WTC11 (cell line): ENCODE measurements at regions not wholly inside any gene's neighbourhood (a gene's known extent, or its start where the extent isn't known, plus 50 kb on each side); places are given as distances from the start of the nearest gene placed in this dataset.

Experiments
- CREB1 ChIP-seq: sonication (generic); formaldehyde crosslinking; IDR thresholded peaks from 2 replicates; pipeline ENCODE4 v1.8.0; 2023; ENCODE audit warnings: mild to moderate bottlenecking, missing genetic modification reagents
- CREM ChIP-seq: sonication (generic); formaldehyde crosslinking; IDR thresholded peaks from 2 replicates; pipeline ENCODE4 v1.8.1; 2022; ENCODE audit warnings: mild to moderate bottlenecking, missing genetic modification reagents, moderate library complexity
- CTCF ChIP-seq: fragments of 200-600 bp; IDR thresholded peaks from 2 replicates; pipeline ENCODE4 v1.8.0; 2022; ENCODE audit warnings: antibody characterized with exemption
- JUN ChIP-seq: sonication (generic); formaldehyde crosslinking; IDR thresholded peaks from 2 replicates; pipeline ENCODE4 v1.8.0; 2023; ENCODE audit warnings: mild to moderate bottlenecking, missing genetic modification reagents
- NFYB ChIP-seq: sonication (generic); formaldehyde crosslinking; conservative IDR thresholded peaks from 2 replicates; pipeline ENCODE4 v1.8.0; 2022; ENCODE audit warnings: low read depth, missing genetic modification reagents
- RORB ChIP-seq: fragments of 250-450 bp; sonication (Bioruptor Pico); IDR thresholded peaks from 2 replicates; pipeline ENCODE4 v1.9.0; 2021; ENCODE audit warnings: mild to moderate bottlenecking
- SP1 ChIP-seq: sonication (generic); formaldehyde crosslinking; conservative IDR thresholded peaks from 2 replicates; pipeline ENCODE4 v1.8.1; 2022; ENCODE audit warnings: missing genetic modification reagents
- TP53 ChIP-seq: sonication (generic); formaldehyde crosslinking; IDR thresholded peaks from 2 replicates; pipeline ENCODE4 v1.8.1; 2023; ENCODE audit warnings: mild to moderate bottlenecking, missing genetic modification reagents
- ZNF219 ChIP-seq: sonication (generic); formaldehyde crosslinking; IDR thresholded peaks from 2 replicates; pipeline ENCODE4 v1.8.0; 2023; ENCODE audit warnings: missing genetic modification reagents, mild to moderate bottlenecking, borderline replicate concordance

DNA sequence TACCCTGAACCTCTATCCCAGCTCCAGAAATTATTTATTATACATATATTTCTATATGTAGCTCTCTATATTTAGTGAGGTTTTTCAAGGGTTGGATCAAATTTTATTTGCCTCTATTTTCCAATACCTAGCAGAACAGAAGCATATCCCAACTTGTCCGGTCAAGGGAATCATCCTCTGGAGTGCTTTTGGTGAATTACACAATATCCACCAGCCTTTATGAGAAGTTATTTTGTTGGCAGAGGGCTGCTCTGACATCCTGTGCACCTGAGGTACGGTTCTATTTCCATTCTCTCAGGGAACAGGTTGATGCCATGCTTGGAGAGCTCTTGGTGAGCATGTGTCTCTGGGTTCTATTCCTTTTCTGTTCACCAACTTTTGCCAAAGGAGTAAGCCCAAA is 1056.4 kb downstream of the GALC start:
- TF ChIP-seq CTCF: no peak
- TF ChIP-seq CREB1 (CRISPR knock-in tag): no peak
- no peak for TF ChIP-seq ZNF219 (CRISPR knock-in tag)
- TF ChIP-seq NFYB (CRISPR knock-in tag): no peak
- no peak for TF ChIP-seq CREM (CRISPR knock-in tag)
- TF ChIP-seq SP1 (CRISPR knock-in tag): no peak
- no peak for TF ChIP-seq TP53
- no peak for TF ChIP-seq RORB (CRISPR knock-in tag)
- no peak for TF ChIP-seq JUN (CRISPR knock-in tag)
